ENCODE measurements at regions not wholly inside any gene's neighbourhood (a gene's known extent, or its start where the extent isn't known, plus 50 kb on each side); places are given as distances from the start of the nearest gene placed in this dataset.

DNA sequence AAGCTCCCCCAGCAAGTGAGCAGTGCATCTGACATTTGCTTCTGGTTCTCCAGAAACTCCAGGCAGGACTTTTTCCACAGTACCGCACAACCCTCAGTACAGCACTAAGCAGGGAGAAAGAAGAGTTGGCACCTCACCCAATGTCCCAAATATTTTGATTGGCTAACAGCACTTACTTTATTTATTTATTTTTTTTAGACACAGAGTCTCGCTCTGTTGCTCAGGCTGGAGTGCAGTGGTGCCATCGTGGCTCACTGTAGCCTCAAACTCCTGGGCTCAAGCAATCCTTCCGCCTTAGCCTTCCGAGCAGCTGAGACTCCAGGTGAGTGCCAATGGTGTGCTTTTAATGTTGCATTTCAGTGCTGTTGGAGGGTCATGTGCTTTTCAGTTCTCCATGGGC, 200.3 kb upstream of the ZMIZ1 start:
- DNase-seq: peak; percentile 0

DNA sequence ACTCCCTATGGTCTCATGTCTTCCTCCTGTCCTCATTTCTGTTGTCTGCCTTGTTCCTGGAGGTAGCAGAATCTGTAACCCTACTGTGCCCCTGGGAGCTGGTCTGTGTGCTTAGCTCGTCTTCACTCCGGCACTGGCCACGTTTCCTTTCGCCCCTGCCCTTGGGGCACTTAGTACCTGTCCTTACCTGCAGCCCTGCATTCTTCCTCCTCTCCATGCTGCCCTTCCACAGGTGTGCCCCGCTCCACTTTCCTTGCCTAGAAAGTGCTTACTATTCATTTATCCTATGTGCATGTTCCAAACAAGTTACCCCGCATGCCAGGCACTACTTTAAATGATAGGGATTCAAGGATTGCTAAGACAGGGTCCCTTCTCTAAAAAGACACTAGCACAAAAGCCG, 199.9 kb upstream of the ZMIZ1 start:
- DNase-seq: no peak

GRCh38 chr10:78869508-78870454, 199.0 kb upstream of the ZMIZ1 start:
- peak; percentile 3 for DNase-seq

GRCh38 chr10:78870458-78870857, 198.3 kb upstream of the ZMIZ1 start:
- DNase-seq: no peak

DNA sequence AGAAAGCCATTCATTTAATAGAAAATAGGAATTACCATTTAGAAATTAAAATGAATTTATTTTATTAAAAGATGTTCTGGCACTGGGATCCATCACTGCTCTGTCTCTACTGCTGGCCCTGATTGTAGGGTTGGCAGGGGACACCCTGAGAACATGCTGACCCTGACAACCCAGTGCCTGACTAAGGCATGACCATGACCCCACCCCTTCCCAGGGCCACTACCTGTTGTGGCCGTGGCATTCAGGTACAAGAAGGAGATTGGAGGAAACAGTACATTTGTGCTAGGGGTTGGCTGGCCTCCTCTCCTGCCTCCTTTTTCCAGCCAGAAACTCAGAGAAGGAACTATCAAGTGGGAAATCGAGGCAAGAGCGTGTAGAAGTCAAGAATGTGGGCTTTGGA, 197.0 kb upstream of the ZMIZ1 start:
- DNase-seq: no peak

GRCh38 chr10:78873413-78873812, 195.4 kb upstream of the ZMIZ1 start:
- no peak for DNase-seq

DNA sequence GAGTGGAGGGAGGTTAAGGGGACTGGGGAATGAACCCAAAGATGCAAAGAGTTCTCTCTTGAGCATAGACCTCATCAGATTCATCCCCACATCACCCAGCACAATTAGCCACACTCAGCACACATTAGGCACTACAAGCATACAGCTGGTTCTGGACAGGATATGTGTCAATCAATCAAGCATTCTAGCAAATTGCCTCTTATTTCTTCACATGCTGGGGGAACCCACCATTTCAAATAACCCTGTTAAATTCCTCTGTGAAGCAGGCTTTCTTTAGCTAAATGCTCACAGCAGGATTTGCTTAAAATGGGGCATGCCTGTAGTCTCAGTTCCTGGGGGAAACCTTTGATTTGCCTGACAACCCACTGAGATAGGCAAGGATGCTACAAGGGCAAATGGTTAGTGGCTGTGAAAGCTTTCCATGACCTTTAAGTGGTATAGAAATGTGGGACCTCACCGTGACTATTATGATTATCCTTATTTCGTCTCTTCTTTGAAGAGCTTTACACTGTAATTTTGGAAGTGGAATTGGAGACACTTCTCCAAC, 193.4 kb upstream of the ZMIZ1 start:
- DNase-seq: peak; percentile 0

DNA sequence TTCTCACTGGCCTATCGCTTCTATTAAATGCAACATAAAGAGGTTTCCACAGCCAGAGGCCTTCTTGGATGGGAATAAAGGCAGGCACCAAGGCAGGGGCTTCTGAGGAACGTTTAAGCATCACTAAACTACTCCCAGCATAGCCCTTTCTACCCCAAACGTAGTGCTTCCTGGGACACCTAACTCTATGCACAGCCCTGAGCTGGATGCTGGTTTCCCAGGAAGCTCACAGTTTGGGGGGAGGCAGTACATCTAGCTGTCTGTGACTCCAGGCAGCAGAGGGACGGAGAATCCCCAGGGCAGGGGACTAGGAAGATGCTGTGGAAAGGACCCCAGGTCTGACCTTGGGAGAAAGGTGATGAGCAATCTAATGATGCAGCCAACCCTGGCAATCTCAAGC, 192.8 kb upstream of the ZMIZ1 start:
- DNase-seq: peak; percentile 1

- no peak for DNase-seq
These were observed 192.3 kb upstream of the ZMIZ1 start for GRCh38 chr10:78876449-78876848.

DNA sequence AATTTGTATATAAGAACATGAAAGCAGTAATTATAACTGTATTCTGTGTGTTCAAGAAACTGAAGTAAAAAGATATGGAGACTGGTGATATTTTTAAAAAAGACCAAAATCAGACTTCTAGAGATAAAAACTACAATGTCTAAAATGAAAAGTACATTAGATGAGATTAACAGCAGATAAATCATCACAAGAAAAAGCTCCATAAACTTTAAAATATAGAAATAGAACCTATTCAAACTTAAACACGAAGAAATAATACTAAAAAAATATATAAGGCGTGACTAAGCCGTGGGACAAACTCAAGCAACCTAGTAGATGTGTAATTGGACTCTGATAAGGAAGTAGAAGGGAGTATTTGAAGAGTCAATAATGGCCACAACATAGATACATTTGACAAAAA, 189.1 kb upstream of the ZMIZ1 start:
- peak; percentile 0 for DNase-seq

GRCh38 chr10:78886129-78886528, 182.6 kb upstream of the ZMIZ1 start:
- no peak for DNase-seq

DNA sequence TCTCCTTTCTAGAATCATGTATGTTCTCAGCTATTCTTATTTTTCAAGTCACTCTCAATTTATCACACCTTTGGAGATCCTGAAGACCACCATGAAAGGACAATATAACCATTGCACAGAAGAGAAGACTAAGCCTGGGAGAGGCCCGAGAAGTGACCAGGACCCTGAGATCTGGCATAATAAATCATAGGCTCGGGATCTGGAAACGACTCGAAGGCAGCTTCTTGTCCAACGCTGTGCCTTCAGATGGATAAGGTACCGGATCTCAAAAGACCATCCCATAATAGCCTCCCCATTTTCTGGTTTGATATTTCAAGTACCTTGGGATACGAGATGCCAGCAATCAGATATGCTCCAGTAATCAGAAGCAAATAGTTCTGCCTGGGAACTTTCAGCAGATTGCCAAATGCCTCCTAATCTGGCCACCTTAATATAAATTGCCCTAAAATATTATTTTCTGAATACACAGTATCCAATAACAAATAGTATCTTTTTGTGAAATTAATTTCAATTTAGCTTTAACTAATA, 179.2 kb upstream of the ZMIZ1 start:
- DNase-seq: peak; percentile 1

DNA sequence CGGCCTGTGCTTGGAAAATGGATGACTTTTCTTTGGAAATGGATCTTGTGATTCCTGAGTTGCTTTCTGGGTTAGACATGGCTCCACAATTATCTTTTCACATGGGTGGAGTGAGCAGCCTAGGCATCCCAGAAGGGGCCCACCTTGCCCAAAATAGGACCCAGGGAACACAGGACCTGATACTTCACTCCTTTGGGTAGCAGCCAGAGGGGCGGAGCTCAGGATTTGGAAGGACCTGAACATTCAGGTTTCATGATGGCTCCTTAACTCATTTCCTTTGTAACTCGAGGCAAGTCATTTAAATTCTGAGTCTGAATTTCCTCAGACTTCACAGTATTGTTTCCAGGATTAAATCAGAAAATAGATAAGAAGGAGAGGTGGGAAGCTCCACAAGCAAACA, 178.3 kb upstream of the ZMIZ1 start:
- DNase-seq: no peak

DNA sequence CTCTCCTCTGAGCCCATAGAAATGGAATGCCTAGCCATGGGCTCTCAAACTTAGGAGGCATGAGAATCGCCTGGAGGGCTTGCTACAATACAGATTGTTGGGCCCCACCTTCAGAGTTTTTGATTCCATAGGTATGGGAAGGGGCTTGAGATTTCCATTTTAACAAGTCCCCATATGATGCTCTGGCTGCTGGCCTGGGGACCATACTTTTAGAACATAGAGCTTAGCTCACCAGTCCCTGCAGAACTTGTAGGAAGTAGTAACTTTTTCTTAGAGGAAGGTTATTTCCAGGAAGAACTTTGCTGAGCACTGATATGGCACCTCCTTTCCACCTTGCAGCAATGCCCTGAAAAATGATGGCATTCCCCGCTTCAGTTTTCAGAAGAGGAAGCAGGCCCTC, 177.0 kb upstream of the ZMIZ1 start:
- DNase-seq: peak; percentile 0

DNA sequence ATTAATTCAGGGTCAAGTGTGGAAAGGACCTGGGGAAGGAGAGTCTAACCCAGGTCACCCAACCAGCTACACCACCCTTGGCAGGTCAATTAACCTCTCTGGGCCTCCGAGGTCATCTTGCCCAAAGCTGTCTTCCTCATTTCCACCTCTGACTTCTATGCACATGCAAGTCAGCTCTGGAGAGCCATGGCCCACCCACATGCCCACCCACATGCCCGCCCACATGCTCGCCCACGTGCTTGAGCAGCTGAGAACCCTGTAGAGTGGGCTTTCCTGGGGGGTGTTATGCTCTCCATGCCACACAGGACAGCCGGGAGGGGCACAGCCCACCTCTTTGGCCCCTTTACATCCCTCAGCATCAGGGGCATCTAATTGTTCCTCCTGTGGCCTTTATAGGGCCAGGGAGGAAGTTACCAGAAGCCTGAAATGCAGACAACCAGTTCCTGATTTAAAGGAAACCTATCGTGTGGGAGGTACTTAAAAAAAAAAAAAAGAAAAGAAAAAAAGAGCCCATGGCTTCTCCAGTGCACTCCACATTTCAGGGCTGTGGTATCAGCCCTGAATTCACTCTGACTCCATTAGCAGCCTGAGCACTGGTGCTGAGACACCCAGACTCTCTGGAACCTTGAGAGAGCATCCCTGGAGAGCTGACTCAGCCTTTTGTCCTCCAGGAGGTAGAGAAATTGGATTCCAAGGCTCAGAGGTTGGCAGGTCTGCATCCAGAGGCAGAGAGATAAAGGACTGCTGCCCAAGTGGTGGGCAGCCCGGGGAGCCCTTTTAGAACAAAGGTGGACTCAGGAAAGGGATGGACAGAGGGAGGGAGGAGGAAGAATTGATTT, 176.2 kb upstream of the ZMIZ1 start:
- peak; percentile 33 for DNase-seq

GRCh38 chr10:78893217-78893616, 175.5 kb upstream of the ZMIZ1 start:
- DNase-seq: no peak

DNA sequence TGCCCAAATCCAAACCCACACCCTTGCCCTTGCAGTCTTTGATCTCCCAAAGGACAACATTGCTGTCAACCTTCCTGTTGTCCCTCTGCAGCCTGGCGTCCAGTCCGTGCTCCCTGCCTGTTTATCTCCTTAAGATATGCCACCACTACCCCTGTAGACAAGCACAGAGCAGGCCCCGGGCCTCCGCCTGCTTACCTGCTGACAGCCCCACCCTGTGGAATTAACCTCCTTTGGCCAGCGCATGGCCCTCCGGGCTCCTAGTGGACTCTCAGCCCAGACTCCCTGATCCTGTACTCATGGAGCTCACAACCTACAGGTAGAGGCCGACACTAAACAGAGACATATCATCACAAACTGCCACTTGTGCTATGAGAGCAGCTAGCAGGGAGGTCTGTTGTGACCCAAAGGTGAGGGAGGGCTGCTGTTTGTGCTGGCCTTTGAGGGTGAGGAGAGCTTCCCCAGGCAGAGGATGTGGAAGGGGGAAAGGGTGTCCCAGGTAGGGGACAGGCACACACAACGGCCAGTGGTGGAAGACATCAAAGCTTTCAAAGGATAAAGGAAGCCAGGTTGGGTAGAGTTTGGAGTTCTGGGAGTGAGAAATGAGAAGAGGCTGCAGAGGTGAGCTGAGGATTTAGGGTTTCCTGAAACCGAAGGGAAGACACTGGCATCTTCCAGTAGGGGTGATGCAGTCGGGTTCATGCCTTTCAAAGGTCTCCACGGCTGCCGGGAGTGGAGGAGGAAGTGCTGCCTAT, 174.5 kb upstream of the ZMIZ1 start:
- no peak for DNase-seq

GRCh38 chr10:78894841-78895195, 173.9 kb upstream of the ZMIZ1 start:
- no peak for DNase-seq

- no peak for DNase-seq
These were observed 173.3 kb upstream of the ZMIZ1 start for GRCh38 chr10:78895469-78895868.

DNA sequence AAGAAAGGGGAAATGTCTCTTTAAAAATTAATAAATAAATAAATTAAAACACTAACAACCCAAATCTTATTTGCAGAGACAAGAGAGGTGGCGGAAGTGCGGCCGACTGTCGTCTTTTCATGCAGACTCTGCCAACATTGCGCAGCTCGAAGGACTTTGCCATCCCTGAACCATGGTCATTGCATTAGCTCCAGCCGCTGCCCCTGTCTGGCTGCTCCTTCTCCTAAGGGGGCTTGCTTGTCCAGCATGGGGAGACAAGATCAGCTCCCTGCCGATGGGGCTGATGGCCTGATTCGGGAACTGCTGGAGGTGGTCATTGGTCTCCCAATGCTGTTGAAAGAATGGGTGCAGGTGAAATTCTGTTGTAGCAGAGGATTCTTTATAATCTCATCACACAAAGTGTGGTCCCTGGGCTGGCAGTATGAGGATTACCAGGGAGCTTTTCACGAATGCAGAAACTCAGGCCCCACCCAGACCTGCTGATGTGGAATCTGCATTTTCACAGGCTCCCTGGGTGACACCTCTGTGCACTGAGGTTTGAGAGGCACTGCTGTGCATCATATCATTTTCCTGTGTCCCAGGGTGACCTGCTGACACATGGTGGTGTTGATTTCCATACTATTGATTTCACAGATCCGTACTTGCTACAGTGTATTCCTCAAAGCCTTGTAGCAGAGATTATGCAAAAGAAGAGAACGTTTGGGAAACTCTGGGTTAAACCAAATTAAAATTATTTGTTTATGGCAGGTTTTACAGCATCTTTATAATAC, 172.4 kb upstream of the ZMIZ1 start:
- peak; percentile 64 for DNase-seq

DNA sequence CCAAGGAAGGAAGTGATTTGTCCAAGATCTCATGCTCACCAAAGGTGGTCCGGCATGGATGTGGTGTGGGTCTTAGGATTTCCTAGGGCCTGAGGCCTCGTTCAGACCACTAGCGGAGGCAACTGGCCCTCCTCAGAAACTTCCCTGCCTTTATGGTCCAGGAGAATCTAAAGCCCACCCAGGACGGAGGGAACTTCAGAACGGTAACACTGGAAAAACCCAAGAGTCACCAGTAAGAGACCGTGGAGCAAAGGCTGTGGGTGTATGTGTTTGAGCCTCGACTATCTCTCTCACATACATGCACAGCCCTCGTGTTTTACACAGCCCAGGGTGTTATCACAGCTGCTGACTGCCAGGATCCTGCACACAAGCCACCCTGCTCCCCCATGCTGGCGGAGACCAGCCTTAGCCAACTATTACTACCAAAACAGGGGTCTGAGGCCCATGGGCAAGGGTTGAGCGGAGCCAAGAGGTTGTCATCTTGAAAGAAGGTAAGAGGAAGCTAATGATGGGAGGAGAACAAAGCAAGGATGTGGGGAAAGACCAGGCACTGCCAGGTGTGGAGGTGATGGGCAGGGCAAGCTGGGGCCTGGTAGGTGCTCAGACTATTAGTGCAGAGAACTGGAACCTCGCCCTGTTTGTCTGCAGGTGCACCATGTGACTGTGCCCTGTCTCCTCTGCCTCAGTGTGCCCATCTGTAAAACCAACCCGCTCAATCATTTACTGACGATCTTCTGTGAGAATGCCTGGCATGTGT, 170.2 kb upstream of the ZMIZ1 start:
- peak; percentile 1 for DNase-seq
